ENCODE measurements at regions not wholly inside any gene's neighbourhood (a gene's known extent, or its start where the extent isn't known, plus 50 kb on each side); places are given as distances from the start of the nearest gene placed in this dataset.

- TF ChIP-seq, protein P1, sequence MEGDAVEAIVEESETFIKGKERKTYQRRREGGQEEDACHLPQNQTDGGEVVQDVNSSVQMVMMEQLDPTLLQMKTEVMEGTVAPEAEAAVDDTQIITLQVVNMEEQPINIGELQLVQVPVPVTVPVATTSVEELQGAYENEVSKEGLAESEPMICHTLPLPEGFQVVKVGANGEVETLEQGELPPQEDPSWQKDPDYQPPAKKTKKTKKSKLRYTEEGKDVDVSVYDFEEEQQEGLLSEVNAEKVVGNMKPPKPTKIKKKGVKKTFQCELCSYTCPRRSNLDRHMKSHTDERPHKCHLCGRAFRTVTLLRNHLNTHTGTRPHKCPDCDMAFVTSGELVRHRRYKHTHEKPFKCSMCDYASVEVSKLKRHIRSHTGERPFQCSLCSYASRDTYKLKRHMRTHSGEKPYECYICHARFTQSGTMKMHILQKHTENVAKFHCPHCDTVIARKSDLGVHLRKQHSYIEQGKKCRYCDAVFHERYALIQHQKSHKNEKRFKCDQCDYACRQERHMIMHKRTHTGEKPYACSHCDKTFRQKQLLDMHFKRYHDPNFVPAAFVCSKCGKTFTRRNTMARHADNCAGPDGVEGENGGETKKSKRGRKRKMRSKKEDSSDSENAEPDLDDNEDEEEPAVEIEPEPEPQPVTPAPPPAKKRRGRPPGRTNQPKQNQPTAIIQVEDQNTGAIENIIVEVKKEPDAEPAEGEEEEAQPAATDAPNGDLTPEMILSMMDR (IDR thresholded peaks at IDR 0.05; ENCODE audit: borderline replicate concordance, insufficient read depth, low read depth, low read length) = no peak
- no peak overlapping the region for H3K4me3 ChIP-seq (ENCODE audit: low read depth, low read length)
Measured at GRCh38 chr5:167987490-167988280, 303.8 kb upstream of the WWC1 start.

GRCh38 chr5:167992868-167993267 lies 298.6 kb upstream of the WWC1 start:
- TF ChIP-seq, protein P1 (IDR thresholded peaks at IDR 0.05; ENCODE audit: borderline replicate concordance, insufficient read depth, low read depth, low read length) = no peak
- H3K4me3 ChIP-seq (ENCODE audit: low read depth, low read length) = no peak overlapping the region

- TF ChIP-seq, protein P1 (IDR thresholded peaks at IDR 0.05; ENCODE audit: borderline replicate concordance, insufficient read depth, low read depth, low read length) = no peak
- no peak overlapping the region for H3K4me3 ChIP-seq (ENCODE audit: low read depth, low read length)
Measured at GRCh38 chr5:167993771-167994170, 297.7 kb upstream of the WWC1 start.

- no peak overlapping the region for H3K4me3 ChIP-seq (ENCODE audit: low read depth, low read length)
- TF ChIP-seq, protein P1 (IDR thresholded peaks at IDR 0.05; ENCODE audit: borderline replicate concordance, insufficient read depth, low read depth, low read length) = no peak
Measured at GRCh38 chr5:167995844-167996425, 295.5 kb upstream of the WWC1 start.

DNA sequence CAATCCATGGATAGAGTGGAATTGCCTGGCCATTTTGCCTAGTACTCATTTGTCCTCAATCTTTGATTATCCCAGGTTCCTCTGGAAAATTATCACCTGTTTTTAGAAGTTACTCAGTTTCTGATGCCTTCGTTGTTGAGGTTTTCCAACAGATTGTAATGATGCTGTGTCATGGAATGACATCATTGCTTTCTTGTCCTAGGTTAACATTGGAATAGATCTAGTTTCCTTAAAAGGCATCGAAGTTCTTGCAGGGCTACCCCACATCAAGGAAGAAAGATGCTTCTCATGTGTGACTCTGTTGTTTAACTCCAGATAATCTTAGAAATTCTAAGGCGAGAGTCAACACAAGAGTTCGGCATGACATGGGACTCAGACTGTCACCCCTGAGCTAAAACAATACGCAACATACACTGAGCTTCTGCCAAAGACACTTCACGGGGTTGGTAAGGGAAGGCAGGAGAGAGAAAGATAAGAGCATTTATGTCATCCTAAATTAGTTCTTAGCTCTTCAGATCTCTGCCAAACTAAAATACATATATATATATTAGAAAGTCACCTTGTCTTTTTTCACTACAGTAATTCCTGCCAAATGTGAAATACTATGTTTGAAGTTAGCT lies 293.2 kb upstream of the WWC1 start:
- H3K4me3 ChIP-seq (ENCODE audit: low read depth, low read length) = no peak overlapping the region
- TF ChIP-seq, protein P1 (IDR thresholded peaks at IDR 0.05; ENCODE audit: borderline replicate concordance, insufficient read depth, low read depth, low read length) = no peak

DNA sequence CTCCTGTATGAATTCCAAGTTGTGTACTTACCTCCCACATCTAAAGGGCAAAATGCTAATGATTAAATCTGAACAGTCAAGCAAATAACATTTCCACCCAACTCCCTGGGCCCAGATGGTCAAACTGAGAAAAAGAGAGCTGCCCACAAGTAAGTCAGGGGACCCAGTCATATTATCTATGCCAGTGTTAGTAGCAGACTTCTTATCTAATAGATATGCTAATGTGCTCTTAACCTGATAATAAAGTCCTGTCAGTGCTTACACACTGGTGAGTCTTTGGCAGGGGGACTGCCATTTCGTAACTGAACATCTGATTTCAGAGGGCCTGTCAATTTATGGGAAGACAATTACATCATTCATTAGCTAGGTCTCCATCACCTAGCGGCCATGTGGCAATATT lies 292.3 kb upstream of the WWC1 start:
- TF ChIP-seq, protein P1 (IDR thresholded peaks at IDR 0.05; ENCODE audit: borderline replicate concordance, insufficient read depth, low read depth, low read length) = no peak

More for the DNA sequence above, 292.3 kb upstream of the WWC1 start:
- no peak overlapping the region for H3K4me3 ChIP-seq (ENCODE audit: low read depth, low read length)

Data from GM12875 (cell line).